HG02623 (cell line): ENCODE measurements at regions not wholly inside any gene's neighbourhood (a gene's known extent, or its start where the extent isn't known, plus 50 kb on each side); places are given as distances from the start of the nearest gene placed in this dataset.

Source experiments
- ATAC-seq: cut with Tn5 transposase; IDR thresholded peaks from one replicate; pipeline ENCODE4 v1.9.1; 2021; ENCODE audit warnings: moderate library complexity; ENCODE audit not compliant: unreplicated experiment

GRCh38 chr12:30044206-30044605 lies 260.5 kb upstream of the TMTC1 start:
- ATAC-seq = no peak

GRCh38 chr12:30043151-30043847 lies 259.6 kb upstream of the TMTC1 start:
- no peak for ATAC-seq

- ATAC-seq = no peak
These were observed 257.4 kb upstream of the TMTC1 start for GRCh38 chr12:30041096-30041495.

GRCh38 chr12:30030693-30031374 lies 247.1 kb upstream of the TMTC1 start:
- ATAC-seq = no peak

GRCh38 chr12:30026621-30027234 lies 243.0 kb upstream of the TMTC1 start:
- ATAC-seq = no peak

GRCh38 chr12:30025317-30025716 lies 241.6 kb upstream of the TMTC1 start:
- ATAC-seq = no peak

- no peak for ATAC-seq
These were observed 239.4 kb upstream of the TMTC1 start for GRCh38 chr12:30023186-30023585.

- no peak for ATAC-seq
These were observed 237.5 kb upstream of the TMTC1 start for GRCh38 chr12:30021051-30021833.

GRCh38 chr12:30019366-30020140 lies 235.8 kb upstream of the TMTC1 start:
- no peak for ATAC-seq

GRCh38 chr12:30016540-30017055 lies 232.9 kb upstream of the TMTC1 start:
- ATAC-seq = no peak

GRCh38 chr12:30015631-30016337 lies 232.0 kb upstream of the TMTC1 start:
- no peak for ATAC-seq

GRCh38 chr12:30014991-30015390 lies 231.2 kb upstream of the TMTC1 start:
- ATAC-seq = no peak

GRCh38 chr12:30012816-30013450 lies 229.2 kb upstream of the TMTC1 start:
- ATAC-seq = no peak

GRCh38 chr12:30010071-30011052 lies 226.6 kb upstream of the TMTC1 start:
- ATAC-seq = no peak

- ATAC-seq = no peak
These were observed 222.3 kb upstream of the TMTC1 start for GRCh38 chr12:30006021-30006420.

- ATAC-seq = no peak
These were observed 219.6 kb upstream of the TMTC1 start for GRCh38 chr12:30003321-30003720.

- ATAC-seq = no peak
These were observed 218.9 kb upstream of the TMTC1 start for GRCh38 chr12:30002677-30003076.

- no peak for ATAC-seq
These were observed 216.7 kb upstream of the TMTC1 start for GRCh38 chr12:30000401-30000800.
